ENCODE measurements at regions not wholly inside any gene's neighbourhood (a gene's known extent, or its start where the extent isn't known, plus 50 kb on each side); places are given as distances from the start of the nearest gene placed in this dataset.

DNA sequence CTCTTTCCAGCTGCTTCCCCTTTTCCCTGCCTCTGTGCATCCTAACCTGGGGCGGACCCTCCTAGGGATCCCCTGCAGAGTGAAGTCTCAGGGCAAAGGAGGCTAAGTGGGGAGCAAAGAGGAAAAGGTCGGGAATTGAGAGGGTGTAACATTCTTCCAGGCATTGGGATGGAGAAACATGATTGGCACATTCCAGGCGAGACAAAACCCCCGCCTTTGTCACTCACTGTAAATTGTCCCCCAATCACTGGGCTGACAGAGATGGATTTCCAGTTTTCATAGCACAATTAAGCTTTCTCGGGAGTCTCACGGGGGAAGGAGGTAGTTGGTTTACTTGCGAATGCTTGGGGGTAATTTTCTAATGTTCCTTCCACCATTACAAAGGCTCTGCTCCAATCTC, 74.9 kb downstream of the MIAT start:
- no peak for DNase-seq (ENCODE audit: low read depth in 2 of 2)

DNA sequence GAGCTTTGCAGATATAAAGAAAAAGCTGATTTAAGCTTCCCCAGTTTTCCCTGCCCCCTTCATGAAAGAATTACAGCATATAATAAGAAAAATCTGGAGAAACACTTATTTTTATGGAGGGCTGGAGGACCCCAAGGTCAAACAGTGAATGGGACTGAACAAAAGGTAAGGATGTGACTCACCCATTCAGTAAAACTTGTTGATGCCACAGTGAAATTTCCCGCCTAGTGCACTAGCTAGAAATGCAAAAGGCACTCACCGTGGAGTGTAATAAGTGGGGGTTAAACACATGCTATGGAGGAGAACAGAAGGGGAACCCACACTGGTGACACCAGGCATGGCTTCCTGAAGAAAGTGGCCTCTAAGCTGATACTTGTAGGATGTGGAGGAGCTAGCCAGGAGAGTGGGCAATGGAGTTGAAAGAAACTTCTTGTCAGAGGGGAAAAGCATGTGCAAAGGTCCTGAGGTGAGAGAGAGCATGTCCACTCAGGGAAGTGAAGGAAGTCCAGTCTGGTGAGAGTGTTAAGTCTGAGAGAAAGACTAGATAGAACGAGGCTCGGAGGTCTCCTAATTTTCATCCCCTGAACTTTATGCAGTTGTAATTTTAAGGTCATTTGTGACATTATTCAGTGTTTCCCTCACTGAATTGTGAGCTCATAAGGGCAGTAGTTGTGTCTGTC, 77.1 kb downstream of the MIAT start:
- no peak for DNase-seq (ENCODE audit: low read depth in 2 of 2)

DNA sequence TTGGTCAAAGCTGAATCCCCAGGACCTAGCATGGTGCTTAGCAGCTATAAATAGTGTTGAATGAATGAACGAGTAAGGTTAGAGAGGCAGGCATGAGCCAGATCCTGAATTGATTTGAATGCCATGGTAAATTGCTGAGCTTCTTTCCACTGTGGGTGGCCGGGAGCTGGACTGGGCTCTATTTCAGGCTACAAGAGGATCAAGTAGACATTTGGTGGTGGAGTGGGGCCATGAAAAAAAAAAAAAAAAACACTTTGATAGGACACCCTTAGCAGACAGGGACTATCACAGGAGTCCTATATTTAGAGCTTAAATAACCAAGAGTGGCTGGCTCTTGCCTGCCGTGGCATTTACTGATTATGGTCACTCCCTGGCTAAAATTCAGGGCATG, 77.6 kb downstream of the MIAT start:
- no peak for DNase-seq (ENCODE audit: low read depth in 2 of 2)

DNA sequence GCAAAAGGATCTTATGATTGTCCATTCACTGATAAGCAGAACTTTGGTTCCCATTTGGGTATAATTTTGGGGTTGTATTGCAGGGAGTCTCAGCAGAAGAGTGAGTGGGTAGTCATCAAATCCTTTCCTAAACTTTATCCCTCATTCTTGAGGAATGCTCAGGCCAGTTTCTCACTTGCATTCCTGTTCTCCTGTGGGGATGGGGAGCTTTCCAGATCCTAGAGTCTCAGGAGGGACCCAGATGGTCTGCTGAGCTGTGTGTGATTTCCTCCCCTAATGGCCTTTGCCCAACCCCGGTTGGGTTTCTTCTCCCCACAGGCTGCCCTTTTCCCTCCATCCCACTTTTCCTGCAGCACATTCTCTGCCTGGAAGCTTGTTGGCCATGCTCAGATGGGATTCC, 79.9 kb downstream of the MIAT start:
- DNase-seq (ENCODE audit: low read depth in 2 of 2), result no peak

DNA sequence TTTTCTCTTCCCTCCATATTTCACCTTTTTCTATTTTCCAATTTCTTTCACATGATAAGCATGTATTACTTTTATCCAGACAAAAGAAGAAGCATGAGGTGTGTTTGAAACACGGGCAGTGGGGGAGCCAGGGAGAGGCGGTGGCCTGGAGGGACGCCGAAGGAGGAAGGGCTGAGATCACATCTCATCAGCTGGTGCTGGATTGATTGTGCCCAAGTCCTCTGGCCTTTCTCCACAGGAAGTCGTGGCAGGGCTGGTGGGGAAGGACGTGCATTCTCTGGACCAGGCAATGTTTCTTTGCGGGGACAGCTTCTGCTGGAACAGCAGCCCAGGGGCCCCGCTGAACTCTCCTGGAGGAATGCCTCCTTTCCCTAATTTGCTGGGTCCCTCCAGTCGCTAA, 82.9 kb downstream of the MIAT start:
- DNase-seq (ENCODE audit: low read depth in 2 of 2), result no peak

GRCh38 chr22:26743149-26743548, 85.8 kb downstream of the MIAT start:
- no peak for DNase-seq (ENCODE audit: low read depth in 2 of 2)

DNA sequence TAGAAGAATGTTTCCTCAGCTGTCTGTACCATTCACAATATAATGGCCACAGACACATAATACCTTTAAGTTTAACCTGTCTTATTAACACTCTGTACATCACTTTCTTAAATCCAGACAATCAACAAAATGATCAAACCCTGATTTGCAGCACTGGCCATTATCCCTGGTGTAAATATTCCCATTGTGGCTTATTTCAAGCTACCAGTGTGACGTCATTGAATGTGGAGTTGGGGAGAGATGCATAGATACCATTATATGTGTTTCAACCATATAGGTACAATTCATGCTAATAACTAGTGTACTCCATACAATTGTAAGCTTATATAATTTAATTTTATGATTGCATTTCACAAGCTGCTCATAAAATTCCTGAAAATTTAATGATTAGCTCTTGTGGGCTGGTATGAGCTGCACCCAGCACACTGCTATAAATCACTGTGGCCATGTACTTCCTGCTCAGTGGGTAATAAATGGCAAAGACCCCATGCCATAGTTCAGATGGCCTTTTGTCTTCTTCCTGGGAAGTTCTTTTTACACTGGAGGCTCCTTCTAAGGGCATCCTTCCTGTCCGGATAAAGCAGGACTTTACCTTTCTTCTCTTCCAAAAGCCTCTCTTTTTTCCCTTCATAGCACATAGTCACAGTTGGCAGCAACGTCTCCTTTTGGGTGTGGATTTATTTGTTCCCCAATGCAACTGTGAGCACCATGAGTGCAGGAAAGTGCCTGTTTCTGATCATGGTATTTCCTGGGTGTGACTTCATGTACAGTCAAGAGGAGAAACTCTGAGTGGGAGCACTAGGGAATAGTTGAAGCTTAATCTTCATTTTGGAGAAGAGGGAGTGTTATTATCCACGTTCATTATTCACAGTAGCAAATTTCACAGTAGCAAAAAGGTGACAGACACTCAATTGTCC, 87.8 kb downstream of the MIAT start:
- no peak for DNase-seq (ENCODE audit: low read depth in 2 of 2)

GRCh38 chr22:26746311-26746710, 88.9 kb downstream of the MIAT start:
- DNase-seq (ENCODE audit: low read depth in 2 of 2), result no peak

GRCh38 chr22:26748845-26749244, 91.5 kb downstream of the MIAT start:
- DNase-seq (ENCODE audit: low read depth in 2 of 2), result no peak

DNA sequence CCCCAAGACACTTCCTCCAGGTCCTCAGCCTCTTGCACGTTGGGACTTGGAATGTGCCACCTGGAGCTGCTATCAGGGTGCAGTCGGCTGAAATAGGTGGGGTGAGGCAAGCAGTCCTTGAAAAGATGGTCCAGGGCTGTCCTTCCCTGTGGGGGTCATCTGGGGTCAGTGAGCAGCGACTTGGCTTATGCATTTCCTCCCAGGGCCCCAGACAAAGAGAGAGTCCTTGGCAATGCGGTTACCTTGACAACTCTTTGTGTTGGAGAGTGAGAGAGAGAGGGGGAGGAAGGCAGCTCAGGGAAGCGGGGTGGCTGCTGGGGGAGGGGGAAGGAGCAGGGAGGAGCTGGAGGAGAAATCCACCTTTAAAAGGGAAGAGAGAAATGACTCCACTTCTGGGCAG, 93.8 kb downstream of the MIAT start:
- no peak for DNase-seq (ENCODE audit: low read depth in 2 of 2)

DNA sequence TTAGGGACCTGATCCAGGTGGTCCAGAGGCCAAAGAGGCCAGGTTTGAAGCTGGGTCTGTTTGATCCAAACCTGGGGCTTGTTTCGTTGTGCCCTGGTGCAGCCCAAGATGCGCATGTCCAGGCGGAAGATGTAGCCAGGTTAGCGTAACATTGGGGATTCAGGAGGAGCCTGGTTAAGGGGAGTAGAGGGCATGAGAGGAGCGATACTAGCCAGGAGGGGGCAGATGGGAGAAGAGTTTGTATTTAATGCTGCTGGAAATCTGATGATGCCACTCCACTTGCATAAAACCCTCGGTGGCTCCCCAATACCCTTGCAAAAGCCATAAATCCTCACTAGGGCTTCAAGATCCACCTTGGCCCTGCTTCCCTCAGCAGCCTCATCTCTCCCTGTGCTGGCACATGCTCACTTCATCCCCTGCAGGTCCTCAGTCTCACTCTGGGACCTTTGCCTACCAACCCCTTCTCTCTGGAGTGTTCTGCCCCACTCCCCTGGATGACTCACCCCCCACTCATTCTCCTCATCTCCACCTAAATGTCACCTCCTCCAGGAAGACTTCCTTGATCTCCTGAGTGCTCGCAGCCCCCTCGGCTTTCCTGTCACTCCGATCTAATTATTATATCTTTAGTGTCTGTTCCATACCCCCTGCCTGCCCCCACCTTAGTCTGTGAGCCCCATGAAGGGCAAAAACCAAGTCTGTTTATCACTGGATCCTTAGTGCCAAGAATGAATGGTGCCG, 95.9 kb downstream of the MIAT start:
- no peak for DNase-seq (ENCODE audit: low read depth in 2 of 2)

DNA sequence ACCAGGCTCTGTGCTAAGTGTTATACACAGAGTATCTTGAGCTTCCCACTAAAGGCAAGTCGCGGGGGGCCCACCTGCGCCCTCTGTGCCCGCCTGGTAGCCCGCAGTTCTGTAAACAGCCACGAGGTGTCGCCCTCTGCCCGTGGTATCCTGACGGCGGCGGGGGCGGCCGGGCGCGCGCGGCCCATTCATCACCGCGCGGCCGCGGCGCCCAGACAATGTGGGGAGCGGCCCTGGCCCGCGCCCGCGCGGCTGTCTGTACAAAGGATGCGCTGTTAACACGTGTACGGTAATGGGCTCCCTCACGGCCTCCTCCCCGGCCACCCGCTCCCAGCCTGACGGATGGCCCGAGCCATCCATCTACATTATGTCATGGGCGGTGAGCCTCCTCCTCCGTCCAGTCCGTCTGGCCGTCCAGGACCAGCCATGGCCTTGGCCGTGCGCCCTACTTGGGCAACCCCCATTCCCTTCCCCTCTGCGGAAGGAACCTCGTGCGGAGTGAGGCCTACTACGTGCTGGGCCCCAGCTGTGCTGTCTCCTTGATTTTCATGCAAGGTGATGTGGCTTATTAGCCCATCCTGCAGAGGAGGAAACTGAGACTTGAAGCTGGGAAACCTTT, 99.4 kb downstream of the MIAT start:
- peak; percentile 37 for DNase-seq (ENCODE audit: low read depth in 2 of 2)

DNA sequence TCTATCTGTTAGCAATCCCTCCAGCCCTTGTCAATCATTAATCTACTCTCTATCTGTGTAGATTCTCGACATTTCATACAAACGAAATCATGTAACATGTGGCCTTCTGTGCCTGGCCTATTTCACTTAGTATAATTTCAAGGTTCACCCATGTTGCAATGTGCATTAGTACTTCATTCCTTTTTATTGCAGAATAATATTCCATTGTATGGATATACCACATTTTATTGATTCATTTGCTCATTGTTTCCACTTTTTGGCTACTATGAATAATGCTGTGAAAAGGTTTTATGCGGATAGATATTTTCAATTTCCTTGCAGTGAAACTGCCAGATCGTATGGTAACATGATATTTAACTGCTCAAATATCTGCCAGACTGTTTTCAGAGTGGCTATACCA, 100.1 kb downstream of the MIAT start:
- no peak for DNase-seq (ENCODE audit: low read depth in 2 of 2)

DNA sequence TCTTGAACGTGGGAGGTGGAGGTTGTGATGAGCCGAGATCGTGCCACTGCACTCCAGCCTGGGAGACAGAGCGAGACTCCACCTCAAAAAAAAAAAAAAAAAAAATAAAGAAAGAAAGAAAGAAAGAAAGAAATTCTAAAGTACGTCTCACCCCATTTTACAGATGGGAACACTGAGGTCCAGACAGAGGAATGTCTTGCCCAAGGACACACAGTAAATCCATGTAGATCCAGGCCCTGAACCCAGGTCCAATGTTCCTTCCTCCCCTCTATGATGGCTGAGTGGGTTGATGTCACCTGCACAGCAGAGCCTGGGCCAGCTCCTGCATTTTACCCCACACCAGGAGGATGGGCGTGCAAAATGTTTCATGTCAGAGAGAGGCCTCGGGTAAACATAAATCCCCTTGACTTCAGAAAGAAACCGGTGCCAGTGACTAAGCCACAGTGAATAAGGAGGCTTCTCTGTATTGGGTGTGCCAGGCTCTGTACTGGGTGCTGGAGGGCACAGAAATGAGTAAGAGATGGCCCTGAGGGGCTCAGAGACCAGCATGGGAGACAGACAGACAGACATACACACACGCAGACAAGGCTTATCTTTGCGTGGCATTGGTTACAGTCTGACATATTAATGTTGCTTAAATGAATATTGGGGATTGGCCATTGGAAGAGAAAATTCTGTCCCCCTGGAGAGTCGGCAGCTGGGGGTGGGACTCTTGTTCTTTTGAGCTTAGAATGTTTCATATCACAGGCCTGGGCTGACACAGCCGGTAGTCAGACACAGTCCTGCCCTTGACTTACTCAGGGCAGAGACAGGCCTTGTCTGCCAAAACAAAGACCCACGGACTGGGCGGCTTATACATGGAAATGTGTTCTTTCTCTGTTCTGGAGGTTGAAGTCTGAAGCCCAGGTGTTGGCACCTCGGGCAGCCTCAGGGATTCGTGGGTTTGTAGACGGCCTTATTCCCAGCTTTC, 105.4 kb downstream of the MIAT start:
- DNase-seq (ENCODE audit: low read depth in 2 of 2), result no peak

GRCh38 chr22:26763633-26764361, 106.4 kb downstream of the MIAT start:
- DNase-seq (ENCODE audit: low read depth in 2 of 2), result no peak

DNA sequence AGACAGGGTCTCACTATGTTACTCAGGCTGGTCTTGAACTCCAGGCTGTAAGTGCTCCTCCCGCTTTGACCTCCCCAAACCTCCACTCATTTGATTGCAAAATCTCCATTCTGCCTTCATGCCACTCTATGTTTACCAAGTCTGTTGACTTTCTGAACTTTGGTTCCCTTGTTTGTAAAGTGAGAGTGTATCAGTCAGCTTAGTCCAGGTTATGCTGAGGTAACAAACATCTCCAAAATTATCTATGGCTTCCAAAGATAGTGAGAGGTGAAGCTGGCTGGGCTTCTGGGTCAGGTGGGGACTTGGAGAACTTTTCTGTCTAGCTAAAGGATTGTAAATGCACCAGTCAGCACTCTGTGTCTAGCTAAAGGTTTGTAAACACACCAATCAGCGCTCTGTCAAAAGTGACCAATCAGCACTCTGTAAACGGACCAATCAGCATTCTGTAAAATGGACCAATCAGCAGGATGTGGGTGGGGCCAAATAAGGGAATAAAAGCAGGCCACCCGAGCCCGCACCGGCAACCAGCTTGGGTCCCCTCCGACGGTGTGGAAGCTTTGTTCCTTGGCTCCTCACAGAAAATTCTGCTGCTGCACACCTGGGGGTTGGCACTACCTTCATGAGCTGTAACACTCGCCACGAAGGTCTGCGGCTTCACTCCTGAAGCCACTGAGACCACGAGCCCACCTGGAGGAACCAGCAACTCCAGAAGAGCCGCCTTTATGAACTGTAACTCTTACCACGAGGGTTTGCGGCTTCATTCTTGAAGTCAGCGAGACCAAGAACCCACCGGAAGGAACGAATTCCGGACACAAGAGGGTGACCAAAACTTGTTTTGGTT, 109.3 kb downstream of the MIAT start:
- peak in 1 of 2 donors; percentile 1 for DNase-seq (ENCODE audit: low read depth in 2 of 2)

- no peak for DNase-seq (ENCODE audit: low read depth in 2 of 2)
These were observed 110.2 kb downstream of the MIAT start for GRCh38 chr22:26767351-26768155.

DNA sequence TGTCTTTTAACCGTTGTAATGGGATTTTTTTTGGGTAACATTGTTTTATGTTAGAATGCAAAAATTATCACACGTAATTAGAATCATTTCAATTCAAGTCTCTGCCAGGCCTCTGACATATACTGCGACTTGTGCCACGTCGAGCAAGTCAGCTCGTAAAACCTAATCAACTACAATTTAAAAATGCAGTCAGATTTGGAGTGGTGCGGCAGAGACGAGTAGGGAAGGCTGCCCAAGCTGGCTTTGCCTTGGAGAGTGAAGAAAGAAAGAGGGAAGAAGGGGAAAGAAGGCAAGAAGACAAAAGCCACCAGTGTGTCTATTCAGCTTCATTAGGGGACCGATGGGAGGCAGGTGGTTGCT, 110.7 kb downstream of the MIAT start:
- DNase-seq (ENCODE audit: low read depth in 2 of 2), result no peak

- no peak for DNase-seq (ENCODE audit: low read depth in 2 of 2)
These were observed 111.6 kb downstream of the MIAT start for GRCh38 chr22:26768952-26769351.
